Large intestine (tissue), 3 donors: ENCODE measurements at regions not wholly inside any gene's neighbourhood (a gene's known extent, or its start where the extent isn't known, plus 50 kb on each side); places are given as distances from the start of the nearest gene placed in this dataset.
"Not testable (repeated sequence)": the region's sequence is repeated elsewhere in the genome, so short reads cannot be mapped to it uniquely, and the experiment has no call there.

Experiments used
- DNase-seq, 2 donors: peaks; one replicate each; pipeline versions ENCODE4 v3.0.0 to v3.0.0-alpha.2; 2013
- H3K27ac ChIP-seq: one replicate; pipeline ENCODE4 v1.5.1; 2013; ENCODE audit warnings: low read length
- H3K27me3 ChIP-seq: 2 replicates; pipeline ENCODE4 v1.6.1; 2013; ENCODE audit warnings: low read length; ENCODE audit not compliant: control insufficient read depth, insufficient read depth
- H3K36me3 ChIP-seq: 2 replicates; pipeline ENCODE4 v1.6.1; 2013; ENCODE audit warnings: low read length; ENCODE audit not compliant: control insufficient read depth, insufficient read depth
- H3K4me1 ChIP-seq: one replicate; pipeline ENCODE4 v1.6.1; 2013; ENCODE audit warnings: low read length; ENCODE audit not compliant: control insufficient read depth, insufficient read depth
- H3K4me3 ChIP-seq: one replicate; pipeline ENCODE4 v1.5.1; 2013; ENCODE audit warnings: low read length
- H3K9me3 ChIP-seq: one replicate; pipeline ENCODE4 v1.6.1; 2013; ENCODE audit warnings: mild to moderate bottlenecking, low read depth, low read length, moderate library complexity; ENCODE audit not compliant: control insufficient read depth
- WGBS: methylation state at CpG from one replicate; pipeline ENCODE4 v1.1.5; 2013; ENCODE audit warnings: low lambda C conversion rate; ENCODE audit not compliant: insufficient coverage; 5-methylcytosine and 5-hydroxymethylcytosine counted together

- no peaks in the 10 kb centered on the region for H3K36me3 ChIP-seq
- no peaks in the 10 kb centered on the region for H3K9me3 ChIP-seq
- H3K4me1 ChIP-seq: no peaks in the 10 kb centered on the region
- no peak overlapping the region for H3K27ac ChIP-seq
- no peaks in the 10 kb centered on the region for H3K27me3 ChIP-seq
- H3K4me3 ChIP-seq: no peak overlapping the region
- no peak for DNase-seq
- WGBS: 60% methylated on average over 1 of the region's 1 CpG
Measured at GRCh38 chr4:66805582-66805981, 739.7 kb downstream of the CENPC start.

GRCh38 chr4:66804979-66805378 lies 740.3 kb downstream of the CENPC start:
- no peaks in the 10 kb centered on the region for H3K27me3 ChIP-seq
- no peaks in the 10 kb centered on the region for H3K9me3 ChIP-seq
- H3K36me3 ChIP-seq: no peaks in the 10 kb centered on the region
- H3K27ac ChIP-seq: no peak overlapping the region
- DNase-seq: no peak
- WGBS: 48% methylated on average over 2 of the region's 3 CpGs
- H3K4me1 ChIP-seq: no peaks in the 10 kb centered on the region
- no peak overlapping the region for H3K4me3 ChIP-seq

- Histone ChIP-seq H3K4me3 (no peak overlapping the region), H3K9me3 (no peaks in the 10 kb centered on the region), H3K4me1 (no peaks in the 10 kb centered on the region), H3K27ac (no peak overlapping the region), H3K36me3 (no peaks in the 10 kb centered on the region), H3K27me3 (no peaks in the 10 kb centered on the region)
- 86% methylated on average over 2 of the region's 2 CpGs for WGBS
- no peak for DNase-seq
Measured at GRCh38 chr4:66797608-66798007, 747.7 kb downstream of the CENPC start.

GRCh38 chr4:66795724-66796123 lies 749.6 kb downstream of the CENPC start:
- H3K27ac ChIP-seq: no peak overlapping the region
- no peaks in the 10 kb centered on the region for H3K9me3 ChIP-seq
- H3K36me3 ChIP-seq: no peaks in the 10 kb centered on the region
- no peaks in the 10 kb centered on the region for H3K4me1 ChIP-seq
- no peaks in the 10 kb centered on the region for H3K27me3 ChIP-seq
- no peak for DNase-seq
- H3K4me3 ChIP-seq: no peak overlapping the region
- no CpG with 5 or more reads among the region's 3 CpGs for WGBS

- Histone ChIP-seq H3K9me3 (no peaks in the 10 kb centered on the region), H3K4me1 (no peaks in the 10 kb centered on the region), H3K4me3 (no peak overlapping the region), H3K27me3 (no peaks in the 10 kb centered on the region), H3K36me3 (no peaks in the 10 kb centered on the region), H3K27ac (no peak overlapping the region)
- 83% methylated on average over 1 of the region's 3 CpGs for WGBS
- no peak for DNase-seq
Measured at GRCh38 chr4:66794390-66795034, 750.8 kb downstream of the CENPC start.

- Histone ChIP-seq H3K9me3 (no peaks in the 10 kb centered on the region), H3K27ac (no peak overlapping the region), H3K27me3 (no peaks in the 10 kb centered on the region), H3K4me3 (no peak overlapping the region), H3K36me3 (no peaks in the 10 kb centered on the region), H3K4me1 (no peaks in the 10 kb centered on the region)
- WGBS: no CpG with 5 or more reads among the region's 2 CpGs
- no peak for DNase-seq
Measured at GRCh38 chr4:66791686-66792085, 753.6 kb downstream of the CENPC start.

- WGBS: 100% methylated on average over 1 of the region's 2 CpGs
- H3K36me3 ChIP-seq: no peaks in the 10 kb centered on the region
- no peaks in the 10 kb centered on the region for H3K9me3 ChIP-seq
- H3K4me3 ChIP-seq: no peak overlapping the region
- no peaks in the 10 kb centered on the region for H3K4me1 ChIP-seq
- no peaks in the 10 kb centered on the region for H3K27me3 ChIP-seq
- DNase-seq: no peak
- H3K27ac ChIP-seq: no peak overlapping the region
Measured at GRCh38 chr4:66785479-66785878, 759.8 kb downstream of the CENPC start.

GRCh38 chr4:66782751-66783150 lies 762.6 kb downstream of the CENPC start:
- H3K27ac ChIP-seq, H3K27me3 ChIP-seq, H3K4me1 ChIP-seq, H3K9me3 ChIP-seq, H3K36me3 ChIP-seq, H3K4me3 ChIP-seq, DNase-seq: not testable (repeated sequence)
- no CpG with 5 or more reads among the region's 18 CpGs for WGBS

- WGBS: 80% methylated on average over 1 of the region's 2 CpGs
- no peak overlapping the region for H3K4me3 ChIP-seq
- H3K4me1 ChIP-seq: no peaks in the 10 kb centered on the region
- H3K27ac ChIP-seq: no peak overlapping the region
- no peaks in the 10 kb centered on the region for H3K9me3 ChIP-seq
- DNase-seq: no peak
- H3K36me3 ChIP-seq: no peaks in the 10 kb centered on the region
- H3K27me3 ChIP-seq: no peaks in the 10 kb centered on the region
Measured at GRCh38 chr4:66777097-66777496, 768.2 kb downstream of the CENPC start.

GRCh38 chr4:66769441-66769840 lies 775.9 kb downstream of the CENPC start:
- no CpG with 5 or more reads among the region's 4 CpGs for WGBS

GRCh38 chr4:66767442-66767841 lies 777.9 kb downstream of the CENPC start:
- no peak overlapping the region for H3K4me3 ChIP-seq
- no peak overlapping the region for H3K27ac ChIP-seq
- no peaks in the 10 kb centered on the region for H3K27me3 ChIP-seq
- WGBS: no CpG with 5 or more reads among the region's 1 CpG
- H3K4me1 ChIP-seq: no peaks in the 10 kb centered on the region
- no peak for DNase-seq
- H3K9me3 ChIP-seq: no peaks in the 10 kb centered on the region
- H3K36me3 ChIP-seq: no peaks in the 10 kb centered on the region

More at GRCh38 chr4:66769441-66769840, 775.9 kb downstream of the CENPC start:
- Histone ChIP-seq H3K4me3 (no peak overlapping the region), H3K36me3 (no peaks in the 10 kb centered on the region), H3K27me3 (no peaks in the 10 kb centered on the region), H3K9me3 (no peaks in the 10 kb centered on the region), H3K27ac (no peak overlapping the region), H3K4me1 (no peaks in the 10 kb centered on the region)
- no peak for DNase-seq
